ENCODE measurements at regions not wholly inside any gene's neighbourhood (a gene's known extent, or its start where the extent isn't known, plus 50 kb on each side); places are given as distances from the start of the nearest gene placed in this dataset.

DNA sequence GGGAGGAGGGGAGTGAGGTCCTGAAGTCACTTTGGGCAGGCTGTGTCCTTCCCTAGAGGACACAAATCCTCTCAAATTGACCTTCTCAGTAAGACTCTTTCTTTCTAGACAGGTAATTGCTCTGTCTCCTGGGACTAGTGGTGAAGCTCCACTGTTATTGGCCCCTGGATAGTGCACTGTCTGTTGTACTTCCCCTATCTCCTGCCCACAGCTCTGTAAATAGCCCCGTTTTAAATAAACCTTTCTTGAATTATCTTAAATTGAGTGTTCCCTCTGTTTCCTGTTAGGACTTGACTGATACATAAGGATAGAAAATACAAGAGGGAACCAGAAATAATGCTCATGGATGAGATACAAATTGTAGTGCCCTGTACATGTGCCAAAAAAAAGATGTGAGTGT, 229.5 kb upstream of the USP24 start:
- no peak for TF ChIP-seq EZH2 (IDR thresholded peaks at IDR 0.05; ENCODE audit: insufficient read depth, poor library complexity, severe bottlenecking)
- TF ChIP-seq EZH2phosphoT487 (IDR thresholded peaks at IDR 0.05; ENCODE audit: insufficient read depth, low read depth): no peak
